ENCODE measurements at regions not wholly inside any gene's neighbourhood (a gene's known extent, or its start where the extent isn't known, plus 50 kb on each side); places are given as distances from the start of the nearest gene placed in this dataset.
"Not testable (repeated sequence)": the region's sequence is repeated elsewhere in the genome, so short reads cannot be mapped to it uniquely, and the experiment has no call there.

DNA sequence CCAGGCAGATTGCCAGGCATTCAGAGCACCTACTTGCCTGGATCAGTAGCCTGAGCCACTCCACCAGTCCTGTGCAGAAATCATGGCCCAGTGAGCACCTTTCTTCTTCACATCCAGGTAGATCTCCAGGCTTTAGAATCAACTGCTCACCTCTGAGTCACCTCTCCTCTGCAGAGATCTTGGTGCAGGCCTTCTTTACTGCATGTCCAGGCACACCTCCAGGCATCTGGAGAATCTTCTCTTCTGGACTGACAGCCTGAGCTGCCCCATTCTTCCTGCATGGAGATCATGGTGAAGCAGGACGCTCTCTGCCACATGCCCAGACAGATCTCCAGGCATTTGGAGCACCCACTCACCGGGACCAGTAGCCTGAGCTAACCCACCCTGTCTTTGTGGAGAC lies 894.5 kb upstream of the MBL2 start:
- H2AFZ ChIP-seq (ENCODE audit: low read depth), result no peak overlapping the region
- H4K20me1 ChIP-seq (ENCODE audit: insufficient read depth), result no peaks in the 10 kb centered on the region
- no peak overlapping the region for H3K27ac ChIP-seq
- no peak overlapping the region for H3K4me3 ChIP-seq (IDR thresholded peaks at IDR 0.05; ENCODE audit: insufficient read depth, low read depth, low read length)
- H3K4me1 ChIP-seq (ENCODE audit: low read depth, poor library complexity, severe bottlenecking), result no peaks in the 10 kb centered on the region
- H3K27me3 ChIP-seq (ENCODE audit: insufficient read depth, low read depth), result no peaks in the 10 kb centered on the region
- H3K9ac ChIP-seq, result no peak overlapping the region
- no peaks in the 10 kb centered on the region for H3K79me2 ChIP-seq (ENCODE audit: insufficient read depth, low read depth)
- H3K4me2 ChIP-seq, result no peak overlapping the region
- H3K36me3 ChIP-seq (ENCODE audit: insufficient read depth), result no peaks in the 10 kb centered on the region
- TF ChIP-seq, protein P1, sequence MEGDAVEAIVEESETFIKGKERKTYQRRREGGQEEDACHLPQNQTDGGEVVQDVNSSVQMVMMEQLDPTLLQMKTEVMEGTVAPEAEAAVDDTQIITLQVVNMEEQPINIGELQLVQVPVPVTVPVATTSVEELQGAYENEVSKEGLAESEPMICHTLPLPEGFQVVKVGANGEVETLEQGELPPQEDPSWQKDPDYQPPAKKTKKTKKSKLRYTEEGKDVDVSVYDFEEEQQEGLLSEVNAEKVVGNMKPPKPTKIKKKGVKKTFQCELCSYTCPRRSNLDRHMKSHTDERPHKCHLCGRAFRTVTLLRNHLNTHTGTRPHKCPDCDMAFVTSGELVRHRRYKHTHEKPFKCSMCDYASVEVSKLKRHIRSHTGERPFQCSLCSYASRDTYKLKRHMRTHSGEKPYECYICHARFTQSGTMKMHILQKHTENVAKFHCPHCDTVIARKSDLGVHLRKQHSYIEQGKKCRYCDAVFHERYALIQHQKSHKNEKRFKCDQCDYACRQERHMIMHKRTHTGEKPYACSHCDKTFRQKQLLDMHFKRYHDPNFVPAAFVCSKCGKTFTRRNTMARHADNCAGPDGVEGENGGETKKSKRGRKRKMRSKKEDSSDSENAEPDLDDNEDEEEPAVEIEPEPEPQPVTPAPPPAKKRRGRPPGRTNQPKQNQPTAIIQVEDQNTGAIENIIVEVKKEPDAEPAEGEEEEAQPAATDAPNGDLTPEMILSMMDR (conservative IDR thresholded peaks at IDR 0.05; ENCODE audit: low read depth, low read length), result no peak

DNA sequence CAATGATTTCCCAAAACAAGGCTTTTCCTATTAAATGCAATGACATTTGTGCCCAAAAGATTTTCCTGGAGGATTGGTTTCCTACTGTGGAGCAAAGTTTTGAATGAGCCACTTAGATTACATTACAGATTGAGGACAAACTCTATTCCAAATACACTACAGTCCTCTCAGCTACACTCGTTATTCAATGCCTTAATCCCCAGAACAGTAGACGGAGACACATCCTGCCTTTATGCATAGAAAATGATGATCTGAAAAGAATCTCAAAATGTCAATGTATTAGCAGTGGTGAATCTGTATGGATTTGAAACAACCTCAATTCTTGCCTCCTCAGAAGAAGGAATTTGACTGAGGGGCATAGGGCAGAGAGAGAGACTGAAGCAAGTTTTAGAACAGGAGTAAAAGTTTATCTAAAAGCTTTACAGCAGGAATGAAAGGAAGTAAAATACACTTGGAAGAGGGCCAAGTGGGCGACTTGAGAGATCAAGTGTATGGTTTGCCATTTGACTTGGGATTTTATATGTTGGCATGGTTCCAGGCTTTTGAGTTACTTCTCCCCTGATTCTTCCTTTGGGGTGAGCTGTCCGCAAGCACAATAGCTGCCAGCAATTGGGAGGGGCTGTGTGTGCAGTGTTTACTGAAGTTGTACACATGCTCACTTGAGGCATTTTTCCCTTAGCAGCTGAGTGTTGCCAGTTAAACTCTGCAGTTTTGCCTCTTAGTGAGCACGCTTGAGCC lies 891.9 kb upstream of the MBL2 start:
- TF ChIP-seq, protein P1 (conservative IDR thresholded peaks at IDR 0.05; ENCODE audit: low read depth, low read length), result no peak
- Histone ChIP-seq H3K27me3 (ENCODE audit: insufficient read depth, low read depth) (no peaks in the 10 kb centered on the region), H3K4me1 (ENCODE audit: low read depth, poor library complexity, severe bottlenecking) (no peaks in the 10 kb centered on the region), H3K36me3 (ENCODE audit: insufficient read depth) (no peaks in the 10 kb centered on the region), H3K4me3 (IDR thresholded peaks at IDR 0.05; ENCODE audit: insufficient read depth, low read depth, low read length) (no peak overlapping the region), H3K9ac (no peak overlapping the region), H3K27ac (no peak overlapping the region), H3K4me2 (no peak overlapping the region), H2AFZ (ENCODE audit: low read depth) (no peak overlapping the region), H4K20me1 (ENCODE audit: insufficient read depth) (no peaks in the 10 kb centered on the region), H3K79me2 (ENCODE audit: insufficient read depth, low read depth) (no peaks in the 10 kb centered on the region)

DNA sequence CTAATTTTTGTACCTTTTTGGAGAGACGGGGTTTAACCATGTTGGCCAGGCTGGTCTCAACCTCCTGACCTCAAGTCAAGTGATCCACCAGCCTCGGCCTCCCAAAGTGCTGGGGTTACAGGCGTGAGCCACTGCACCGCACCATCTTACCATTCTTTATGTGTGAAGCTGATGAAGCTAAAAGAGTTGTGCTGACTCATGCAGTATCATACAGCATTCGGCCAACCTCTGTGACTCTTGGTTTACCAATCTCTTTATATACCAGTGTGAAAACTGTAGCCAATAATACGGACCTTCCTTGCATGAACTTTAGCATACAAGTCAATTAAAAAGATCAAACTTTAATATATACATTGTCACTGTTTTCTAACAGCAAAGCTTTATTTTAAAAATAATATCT lies 878.2 kb upstream of the MBL2 start:
- Histone ChIP-seq H3K27me3 (ENCODE audit: insufficient read depth, low read depth) (no peaks in the 10 kb centered on the region), H3K4me1 (ENCODE audit: low read depth, poor library complexity, severe bottlenecking) (no peaks in the 10 kb centered on the region), H2AFZ (ENCODE audit: low read depth) (no peak overlapping the region), H3K9ac (no peak overlapping the region), H3K36me3 (ENCODE audit: insufficient read depth) (no peaks in the 10 kb centered on the region), H4K20me1 (ENCODE audit: insufficient read depth) (no peaks in the 10 kb centered on the region), H3K27ac (no peak overlapping the region), H3K4me3 (IDR thresholded peaks at IDR 0.05; ENCODE audit: insufficient read depth, low read depth, low read length) (no peak overlapping the region), H3K79me2 (ENCODE audit: insufficient read depth, low read depth) (no peaks in the 10 kb centered on the region), H3K4me2 (no peak overlapping the region)
- TF ChIP-seq, protein P1 (conservative IDR thresholded peaks at IDR 0.05; ENCODE audit: low read depth, low read length), result no peak

GRCh38 chr10:53647221-53647620 lies 874.6 kb upstream of the MBL2 start:
- not testable (repeated sequence) for H3K27me3 ChIP-seq (ENCODE audit: insufficient read depth, low read depth); H3K36me3 ChIP-seq (ENCODE audit: insufficient read depth); H2AFZ ChIP-seq (ENCODE audit: low read depth); H3K79me2 ChIP-seq (ENCODE audit: insufficient read depth, low read depth); H3K4me1 ChIP-seq (ENCODE audit: low read depth, poor library complexity, severe bottlenecking); H3K4me3 ChIP-seq (IDR thresholded peaks at IDR 0.05; ENCODE audit: insufficient read depth, low read depth, low read length); H4K20me1 ChIP-seq (ENCODE audit: insufficient read depth); H3K9ac ChIP-seq; H3K27ac ChIP-seq; H3K4me2 ChIP-seq

DNA sequence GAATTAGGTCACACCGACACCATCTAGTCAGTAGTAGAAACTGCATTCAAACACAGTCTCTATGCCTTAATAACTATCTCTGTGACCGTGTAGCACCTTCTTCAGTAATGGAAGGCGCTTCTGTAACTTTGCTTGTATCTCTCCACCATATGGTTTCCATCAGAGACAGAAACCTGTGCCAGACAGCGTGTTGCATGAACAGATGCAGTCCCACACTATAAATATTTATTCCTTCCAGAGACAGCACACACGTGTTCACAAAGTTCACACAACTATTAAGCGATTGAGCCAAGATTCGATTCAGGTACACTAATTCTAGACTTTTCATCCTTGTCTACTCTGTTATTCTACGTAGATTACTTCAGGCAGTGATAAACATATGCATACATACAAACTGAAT lies 873.9 kb upstream of the MBL2 start:
- no peaks in the 10 kb centered on the region for H3K27me3 ChIP-seq (ENCODE audit: insufficient read depth, low read depth)

More for the DNA sequence above, 873.9 kb upstream of the MBL2 start:
- H3K4me1 ChIP-seq (ENCODE audit: low read depth, poor library complexity, severe bottlenecking), result no peaks in the 10 kb centered on the region
- H3K9ac ChIP-seq, result no peak overlapping the region
- no peak overlapping the region for H2AFZ ChIP-seq (ENCODE audit: low read depth)
- no peaks in the 10 kb centered on the region for H3K79me2 ChIP-seq (ENCODE audit: insufficient read depth, low read depth)
- TF ChIP-seq, protein P1 (conservative IDR thresholded peaks at IDR 0.05; ENCODE audit: low read depth, low read length), result no peak
- no peaks in the 10 kb centered on the region for H4K20me1 ChIP-seq (ENCODE audit: insufficient read depth)
- H3K36me3 ChIP-seq (ENCODE audit: insufficient read depth), result no peaks in the 10 kb centered on the region
- H3K4me2 ChIP-seq, result no peak overlapping the region
- no peak overlapping the region for H3K27ac ChIP-seq
- H3K4me3 ChIP-seq (IDR thresholded peaks at IDR 0.05; ENCODE audit: insufficient read depth, low read depth, low read length), result no peak overlapping the region

Data from KMS-11 (cell line).